C4-2B (cell line): ENCODE measurements at regions not wholly inside any gene's neighbourhood (a gene's known extent, or its start where the extent isn't known, plus 50 kb on each side); places are given as distances from the start of the nearest gene placed in this dataset.

Experiments used
- H3K27ac ChIP-seq: fragments of 450-650 bp; 2 replicates; pipeline ENCODE4 v1.5.1; 2017
- ZFX ChIP-seq: fragments of 450-650 bp; IDR thresholded peaks from 2 replicates; pipeline ENCODE4 v1.6.1; 2017
- TF ChIP-seq, protein P1 (sequence below): fragments of 450-650 bp; conservative IDR thresholded peaks from 2 replicates; pipeline ENCODE4 v1.5.1; 2017; ENCODE audit warnings: mild to moderate bottlenecking

- TF ChIP-seq, protein P1, sequence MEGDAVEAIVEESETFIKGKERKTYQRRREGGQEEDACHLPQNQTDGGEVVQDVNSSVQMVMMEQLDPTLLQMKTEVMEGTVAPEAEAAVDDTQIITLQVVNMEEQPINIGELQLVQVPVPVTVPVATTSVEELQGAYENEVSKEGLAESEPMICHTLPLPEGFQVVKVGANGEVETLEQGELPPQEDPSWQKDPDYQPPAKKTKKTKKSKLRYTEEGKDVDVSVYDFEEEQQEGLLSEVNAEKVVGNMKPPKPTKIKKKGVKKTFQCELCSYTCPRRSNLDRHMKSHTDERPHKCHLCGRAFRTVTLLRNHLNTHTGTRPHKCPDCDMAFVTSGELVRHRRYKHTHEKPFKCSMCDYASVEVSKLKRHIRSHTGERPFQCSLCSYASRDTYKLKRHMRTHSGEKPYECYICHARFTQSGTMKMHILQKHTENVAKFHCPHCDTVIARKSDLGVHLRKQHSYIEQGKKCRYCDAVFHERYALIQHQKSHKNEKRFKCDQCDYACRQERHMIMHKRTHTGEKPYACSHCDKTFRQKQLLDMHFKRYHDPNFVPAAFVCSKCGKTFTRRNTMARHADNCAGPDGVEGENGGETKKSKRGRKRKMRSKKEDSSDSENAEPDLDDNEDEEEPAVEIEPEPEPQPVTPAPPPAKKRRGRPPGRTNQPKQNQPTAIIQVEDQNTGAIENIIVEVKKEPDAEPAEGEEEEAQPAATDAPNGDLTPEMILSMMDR: no peak
- no peak for TF ChIP-seq ZFX
- H3K27ac ChIP-seq: no peak overlapping the region
Measured at GRCh38 chr2:15770606-15771005, 169.7 kb upstream of the MYCN start.

DNA sequence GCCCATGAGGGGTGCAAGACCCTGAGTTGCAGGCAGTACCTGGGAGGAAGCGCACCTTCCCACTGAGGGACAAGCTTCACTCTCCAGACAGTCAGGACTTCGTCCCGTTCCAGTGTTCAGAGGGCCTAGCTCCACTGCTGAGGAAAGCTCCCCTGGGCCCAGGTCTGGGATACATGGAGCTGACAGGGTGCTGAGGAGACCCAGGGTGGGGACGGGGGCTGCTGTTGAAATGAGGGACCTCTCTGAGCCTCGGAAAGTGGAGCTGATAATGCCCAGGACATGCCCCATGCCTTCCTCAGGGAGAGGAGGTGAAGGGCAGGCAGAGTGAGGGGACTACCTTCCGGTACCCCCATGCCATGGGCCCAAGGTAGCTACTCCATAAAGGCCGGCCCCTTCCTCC lies 169.2 kb upstream of the MYCN start:
- TF ChIP-seq, protein P1: no peak
- TF ChIP-seq ZFX: no peak
- no peak overlapping the region for H3K27ac ChIP-seq

GRCh38 chr2:15772086-15772595 lies 168.2 kb upstream of the MYCN start:
- TF ChIP-seq ZFX: no peak
- TF ChIP-seq, protein P1: no peak
- no peak overlapping the region for H3K27ac ChIP-seq

DNA sequence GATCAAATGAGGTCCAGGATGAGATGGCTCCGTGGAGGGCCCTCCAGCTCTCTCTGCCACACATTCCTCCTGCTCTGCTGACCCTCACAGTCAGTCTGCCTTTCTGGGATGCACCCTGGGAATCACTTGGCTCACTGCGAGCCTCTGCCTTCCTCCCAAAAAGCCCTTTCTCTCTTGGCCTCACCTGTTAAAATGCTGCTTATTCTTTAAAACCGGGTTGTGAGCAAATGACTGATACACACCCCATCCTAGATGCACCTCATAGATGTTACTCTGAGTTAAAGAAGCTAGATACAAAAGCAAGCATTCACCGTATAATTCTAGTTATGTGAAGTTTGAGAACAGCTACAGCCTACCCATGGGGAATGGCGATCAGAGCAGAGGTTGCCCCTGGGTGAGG lies 167.7 kb upstream of the MYCN start:
- TF ChIP-seq ZFX: no peak
- H3K27ac ChIP-seq: no peak overlapping the region

DNA sequence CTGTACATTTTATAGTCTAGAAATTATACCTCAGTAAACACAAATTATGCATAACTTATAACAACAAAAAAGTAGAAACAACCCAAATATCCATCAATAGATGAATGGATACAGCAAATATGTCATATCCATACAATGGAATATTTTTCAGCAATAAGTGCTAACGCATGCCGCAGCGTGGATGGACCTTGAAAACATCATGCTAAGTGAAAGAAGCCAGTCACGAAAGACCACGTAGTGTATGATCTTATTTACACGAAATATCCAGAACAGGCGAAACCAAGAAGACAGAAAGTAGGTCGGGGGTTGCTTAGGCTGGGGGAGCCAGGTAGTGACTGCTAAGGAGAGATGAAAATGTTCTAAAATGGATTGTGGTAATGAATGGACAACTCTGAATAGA lies 167.1 kb upstream of the MYCN start:
- no peak overlapping the region for H3K27ac ChIP-seq
- TF ChIP-seq, protein P1: no peak
- TF ChIP-seq ZFX: no peak

- H3K27ac ChIP-seq: no peak overlapping the region
- TF ChIP-seq ZFX: no peak
- TF ChIP-seq, protein P1: no peak
Measured at GRCh38 chr2:15773846-15774245, 166.5 kb upstream of the MYCN start.

- TF ChIP-seq ZFX: no peak
- TF ChIP-seq, protein P1: no peak
- H3K27ac ChIP-seq: no peak overlapping the region
Measured at GRCh38 chr2:15775753-15776628, 164.4 kb upstream of the MYCN start.

GRCh38 chr2:15776629-15776919 lies 163.8 kb upstream of the MYCN start:
- TF ChIP-seq, protein P1: no peak
- TF ChIP-seq ZFX: no peak
- no peak overlapping the region for H3K27ac ChIP-seq
